GM12875 (cell line): ENCODE measurements at regions not wholly inside any gene's neighbourhood (a gene's known extent, or its start where the extent isn't known, plus 50 kb on each side); places are given as distances from the start of the nearest gene placed in this dataset.
"Not testable (repeated sequence)": the region's sequence is repeated elsewhere in the genome, so short reads cannot be mapped to it uniquely, and the experiment has no call there.

Source experiments
- H3K4me3 ChIP-seq: one replicate; pipeline ENCODE4 v1.5.1; 2011; ENCODE audit warnings: low read depth, low read length, control low read depth
- CTCF ChIP-seq: IDR thresholded peaks from 2 replicates; pipeline ENCODE4 v1.5.1; 2011; ENCODE audit warnings: low read depth, mild to moderate bottlenecking, control low read depth, inconsistent platforms, low read length, moderate library complexity, borderline replicate concordance; ENCODE audit not compliant: insufficient read depth

- TF ChIP-seq CTCF: no peak
- no peak overlapping the region for H3K4me3 ChIP-seq
These were observed 1671.2 kb downstream of the OLFM4 start for GRCh38 chr13:54699831-54700230.

- no peak for TF ChIP-seq CTCF
- H3K4me3 ChIP-seq: no peak overlapping the region
These were observed 1677.1 kb downstream of the OLFM4 start for GRCh38 chr13:54705738-54706137.

- TF ChIP-seq CTCF: no peak
- no peak overlapping the region for H3K4me3 ChIP-seq
These were observed 1677.7 kb downstream of the OLFM4 start for GRCh38 chr13:54706336-54706735.

- no peak overlapping the region for H3K4me3 ChIP-seq
- TF ChIP-seq CTCF: no peak
These were observed 1680.9 kb downstream of the OLFM4 start for GRCh38 chr13:54709546-54709945.

GRCh38 chr13:54733639-54734038 lies 1705.0 kb downstream of the OLFM4 start:
- no peak for TF ChIP-seq CTCF

GRCh38 chr13:54737211-54737610 lies 1708.6 kb downstream of the OLFM4 start:
- not testable (repeated sequence) for H3K4me3 ChIP-seq

More at GRCh38 chr13:54733639-54734038, 1705.0 kb downstream of the OLFM4 start:
- H3K4me3 ChIP-seq: no peak overlapping the region

- no peak overlapping the region for H3K4me3 ChIP-seq
- TF ChIP-seq CTCF: no peak
These were observed 1714.4 kb downstream of the OLFM4 start for GRCh38 chr13:54742984-54743383.

- no peak overlapping the region for H3K4me3 ChIP-seq
- TF ChIP-seq CTCF: no peak
These were observed 1716.1 kb downstream of the OLFM4 start for GRCh38 chr13:54744747-54745146.
